ENCODE measurements at regions not wholly inside any gene's neighbourhood (a gene's known extent, or its start where the extent isn't known, plus 50 kb on each side); places are given as distances from the start of the nearest gene placed in this dataset.
"Not testable (repeated sequence)": the region's sequence is repeated elsewhere in the genome, so short reads cannot be mapped to it uniquely, and the experiment has no call there.

DNA sequence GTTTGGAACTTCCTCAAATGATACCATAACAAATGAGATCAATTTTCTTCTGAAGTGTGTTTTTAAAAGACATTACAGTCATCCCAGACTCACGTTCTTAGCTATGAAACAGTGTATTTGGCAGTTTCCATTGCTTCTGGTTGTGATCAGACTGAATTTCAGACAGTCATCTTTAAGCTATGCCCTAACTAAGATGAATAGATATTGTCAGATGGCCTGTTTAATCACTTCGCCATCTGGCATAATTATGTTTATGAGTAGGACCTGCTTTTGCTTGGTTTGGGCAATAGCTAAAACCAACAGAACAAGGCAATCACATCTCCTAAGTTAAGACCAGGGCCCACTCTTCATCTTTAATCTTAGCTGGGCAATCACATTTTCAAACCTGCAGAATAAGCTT, 313.1 kb downstream of the SV2B start:
- DNase-seq (ENCODE audit: insufficient read length, low spot score) (no peak), FAIRE-seq (no peak)

DNA sequence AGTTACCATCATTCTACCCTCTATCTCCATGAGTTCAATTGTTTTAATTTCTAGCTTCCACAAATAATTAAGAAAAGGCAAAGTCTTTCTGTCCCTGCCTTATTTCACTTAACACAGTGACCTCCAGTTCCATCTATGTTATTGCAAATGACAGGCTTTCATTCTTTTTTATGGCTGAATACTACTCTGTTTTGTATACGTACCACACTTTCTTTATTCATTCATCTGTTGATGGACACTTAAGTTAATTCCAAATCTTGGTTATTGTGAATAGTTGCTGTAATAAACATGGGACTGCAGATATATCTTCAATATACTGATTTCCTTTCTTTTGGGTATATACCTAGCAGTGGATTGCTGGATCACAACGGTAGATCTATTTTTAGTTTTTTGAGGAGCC, 314.1 kb downstream of the SV2B start:
- no peak for FAIRE-seq
- DNase-seq (ENCODE audit: insufficient read length, low spot score): no peak

DNA sequence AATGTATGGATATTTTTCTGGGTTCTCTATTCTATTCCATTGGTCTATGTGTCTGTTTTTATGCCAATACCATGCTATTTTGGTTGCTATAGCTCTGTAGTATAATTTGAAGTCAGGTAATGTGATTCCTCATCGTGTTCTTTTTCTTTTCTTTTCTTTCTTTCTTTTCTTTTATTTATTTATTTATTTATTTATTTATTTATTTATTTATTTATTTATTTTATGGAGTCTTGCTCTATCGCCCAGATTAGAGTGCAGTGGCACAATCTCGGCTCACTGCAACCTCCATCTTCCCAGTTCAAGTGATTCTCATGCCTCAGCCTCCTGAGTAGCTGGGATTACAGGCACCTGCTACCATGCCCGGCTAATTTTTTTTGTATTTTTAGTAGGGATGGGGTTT, 315.2 kb downstream of the SV2B start:
- not testable (repeated sequence) for DNase-seq (ENCODE audit: insufficient read length, low spot score); FAIRE-seq

DNA sequence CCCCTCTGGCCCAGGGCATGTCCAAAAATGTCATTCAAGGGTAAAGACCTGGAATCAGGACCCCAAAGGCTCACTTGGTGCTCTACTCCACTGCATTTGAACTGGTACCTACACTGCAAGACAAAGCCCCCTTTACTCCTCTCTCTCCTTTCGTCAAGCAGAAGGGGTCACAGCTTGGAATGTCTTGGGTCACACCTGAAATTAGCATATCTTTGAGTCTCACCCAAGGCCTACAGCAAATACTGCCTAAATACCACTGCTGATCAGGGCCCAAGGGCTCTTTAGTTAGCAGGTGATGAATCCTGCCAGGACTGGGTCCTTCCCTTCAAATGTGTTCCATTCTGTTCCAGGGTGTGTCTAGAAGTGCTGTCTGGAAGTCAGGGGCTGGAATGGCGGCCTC, 320.6 kb downstream of the SV2B start:
- FAIRE-seq (no peak), DNase-seq (ENCODE audit: insufficient read length, low spot score) (no peak)

DNA sequence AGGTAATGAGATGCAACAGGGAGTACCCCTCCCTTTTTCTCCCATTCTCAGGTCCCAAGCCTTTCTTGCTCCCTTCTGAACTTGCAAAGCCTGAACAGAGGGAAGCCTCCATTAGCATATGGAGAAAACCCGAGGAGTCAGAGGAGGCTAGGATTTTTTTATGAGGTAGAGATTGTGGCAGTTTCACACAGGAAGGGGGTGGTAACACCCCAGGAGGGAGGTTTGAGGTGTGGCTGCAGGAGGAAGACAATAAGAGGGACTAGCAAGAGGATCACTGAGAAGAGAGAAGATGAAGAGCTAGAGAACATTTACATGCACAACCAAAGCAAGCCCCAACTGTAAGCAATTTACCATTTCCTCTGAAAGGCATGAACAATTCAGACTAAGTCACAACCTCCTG, 322.7 kb downstream of the SV2B start:
- DNase-seq (ENCODE audit: insufficient read length, low spot score): no peak
- FAIRE-seq: no peak

- no peak for FAIRE-seq
- no peak for DNase-seq (ENCODE audit: insufficient read length, low spot score)
These were observed 323.9 kb downstream of the SV2B start for GRCh38 chr15:91424001-91424400.

DNA sequence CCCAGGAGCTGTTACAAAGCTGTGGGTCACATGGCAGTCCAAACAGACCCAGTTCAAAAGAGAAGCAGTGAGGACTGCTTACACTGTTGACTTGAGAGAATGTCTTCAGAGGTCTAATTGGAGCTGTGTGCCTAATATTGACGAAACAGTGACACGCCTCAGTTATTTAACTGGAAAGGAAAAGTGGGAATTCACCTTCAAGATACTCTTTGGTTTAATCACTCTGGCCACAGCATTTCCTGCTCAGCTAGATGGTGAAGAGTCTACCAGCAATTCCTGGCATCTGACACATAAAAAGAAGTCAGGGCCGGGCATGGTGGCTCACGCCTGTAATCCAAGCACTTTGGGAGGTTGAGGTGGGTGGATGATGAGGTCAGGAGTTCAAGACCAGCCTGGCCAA, 326.4 kb downstream of the SV2B start:
- FAIRE-seq (no peak), DNase-seq (ENCODE audit: insufficient read length, low spot score) (no peak)

GRCh38 chr15:91429973-91430372, 329.9 kb downstream of the SV2B start:
- DNase-seq (ENCODE audit: insufficient read length, low spot score): no peak
- FAIRE-seq: no peak

GRCh38 chr15:91431041-91431715, 331.1 kb downstream of the SV2B start:
- no peak for DNase-seq (ENCODE audit: insufficient read length, low spot score)
- FAIRE-seq: no peak

- no peak for FAIRE-seq
- DNase-seq (ENCODE audit: insufficient read length, low spot score): no peak
These were observed 335.1 kb downstream of the SV2B start for GRCh38 chr15:91435113-91435512.

DNA sequence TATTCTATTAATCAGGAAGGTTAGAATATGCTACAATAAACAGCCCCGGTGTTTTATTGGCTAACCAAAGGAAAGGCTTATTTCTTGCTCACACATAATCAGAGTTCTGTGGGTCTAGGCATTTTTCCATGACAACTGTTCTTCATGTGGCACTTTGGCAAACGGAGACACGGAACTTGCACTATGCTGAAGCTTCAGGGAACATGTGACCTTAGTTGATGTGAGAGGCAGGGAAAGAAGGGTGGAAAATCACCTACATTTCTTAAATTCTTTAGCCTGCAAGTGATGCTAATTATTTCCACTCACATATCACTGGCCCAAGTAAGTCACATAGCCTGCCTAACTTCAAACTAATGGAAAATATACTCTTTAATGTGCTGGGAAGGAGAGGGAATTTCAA, 344.6 kb downstream of the SV2B start:
- FAIRE-seq: no peak
- no peak for DNase-seq (ENCODE audit: insufficient read length, low spot score)

DNA sequence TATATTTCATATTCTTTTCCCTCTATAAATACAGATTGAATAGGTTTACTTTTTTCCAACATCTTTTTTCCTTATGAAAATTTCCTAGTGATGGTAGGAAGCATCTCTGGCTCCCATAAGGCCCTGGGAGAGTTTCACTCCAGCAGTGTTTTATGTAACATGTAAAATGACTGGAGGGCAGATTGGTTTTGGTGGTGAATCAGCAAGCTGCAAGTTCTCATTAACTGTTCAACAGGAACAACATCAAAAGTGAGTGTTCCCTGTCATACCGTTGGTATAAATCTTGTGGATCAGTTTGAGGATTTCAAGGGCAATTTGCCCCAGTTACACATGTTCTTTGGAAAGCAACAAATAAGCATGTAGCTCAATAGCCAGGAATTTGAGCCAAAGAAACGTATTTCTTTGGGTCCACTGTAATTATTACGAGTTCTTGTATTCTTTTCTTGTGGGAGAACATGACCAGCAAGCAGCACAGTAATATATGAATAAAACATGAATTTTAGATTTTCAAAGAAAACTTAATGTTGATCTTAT, 345.7 kb downstream of the SV2B start:
- FAIRE-seq (no peak), DNase-seq (ENCODE audit: insufficient read length, low spot score) (no peak)

DNA sequence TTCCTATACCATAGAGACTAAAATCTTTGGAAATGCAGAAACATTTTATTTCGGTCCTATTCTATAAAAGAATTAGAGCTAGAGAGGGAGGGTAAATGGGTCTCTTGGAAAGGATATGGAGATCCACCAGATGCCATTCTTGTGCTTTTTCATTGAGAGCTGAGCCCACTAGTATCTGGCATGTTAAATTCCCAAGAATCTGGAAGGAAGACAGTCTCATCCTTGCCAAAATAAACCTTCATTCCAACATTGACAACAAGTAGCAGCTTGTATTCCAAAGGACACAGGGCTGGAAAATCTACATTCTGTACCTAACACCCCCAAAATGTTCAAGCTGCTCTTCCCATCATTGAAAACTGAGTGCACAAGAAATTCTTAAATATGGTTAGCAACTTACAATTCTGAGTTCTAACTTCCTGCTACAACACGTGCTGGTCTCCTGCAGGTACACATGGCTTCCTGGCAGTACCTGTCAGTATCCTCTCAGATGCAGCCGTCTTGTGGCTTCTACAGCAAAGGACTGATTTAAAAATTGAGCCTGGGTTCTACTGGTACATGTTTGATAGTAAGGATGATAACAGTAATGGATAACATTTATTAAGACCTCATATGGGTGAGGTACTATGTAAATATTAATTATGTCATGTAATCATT, 348.1 kb downstream of the SV2B start:
- DNase-seq (ENCODE audit: insufficient read length, low spot score) (no peak), FAIRE-seq (no peak)

GRCh38 chr15:91453376-91453775, 353.3 kb downstream of the SV2B start:
- not testable (repeated sequence) for DNase-seq (ENCODE audit: insufficient read length, low spot score); FAIRE-seq

DNA sequence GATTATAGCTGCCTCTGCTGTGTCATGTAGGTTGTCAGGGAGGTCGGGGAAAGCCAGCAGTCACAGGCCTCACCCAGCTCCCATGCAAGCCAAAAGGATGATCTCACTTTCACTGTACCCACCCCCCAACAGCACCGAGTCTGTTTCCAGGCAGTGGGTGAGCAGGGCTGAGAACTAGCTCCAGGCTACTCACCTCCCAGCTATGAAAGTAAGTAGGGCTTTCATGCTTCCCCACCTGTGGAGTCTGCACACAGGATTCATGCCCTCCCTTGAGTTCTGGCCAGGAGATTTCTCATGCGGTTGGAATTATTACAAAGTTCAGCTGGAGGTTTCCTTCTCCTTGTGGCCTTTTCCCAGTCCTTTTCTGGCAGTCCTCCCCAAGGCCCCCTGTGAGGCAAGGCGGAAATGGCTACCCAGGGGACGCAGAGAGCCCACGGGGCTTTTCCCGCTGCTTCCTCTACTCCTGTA, 356.2 kb downstream of the SV2B start:
- FAIRE-seq: no peak
- DNase-seq (ENCODE audit: insufficient read length, low spot score): no peak

- FAIRE-seq (no peak), DNase-seq (ENCODE audit: insufficient read length, low spot score) (no peak)
These were observed 356.9 kb downstream of the SV2B start for GRCh38 chr15:91456921-91457320.

- FAIRE-seq: no peak
- DNase-seq (ENCODE audit: insufficient read length, low spot score): no peak
These were observed 361.3 kb downstream of the SV2B start for GRCh38 chr15:91461377-91461776.

- DNase-seq (ENCODE audit: insufficient read length, low spot score) (no peak), FAIRE-seq (no peak)
These were observed 365.0 kb downstream of the SV2B start for GRCh38 chr15:91465086-91465485.

DNA sequence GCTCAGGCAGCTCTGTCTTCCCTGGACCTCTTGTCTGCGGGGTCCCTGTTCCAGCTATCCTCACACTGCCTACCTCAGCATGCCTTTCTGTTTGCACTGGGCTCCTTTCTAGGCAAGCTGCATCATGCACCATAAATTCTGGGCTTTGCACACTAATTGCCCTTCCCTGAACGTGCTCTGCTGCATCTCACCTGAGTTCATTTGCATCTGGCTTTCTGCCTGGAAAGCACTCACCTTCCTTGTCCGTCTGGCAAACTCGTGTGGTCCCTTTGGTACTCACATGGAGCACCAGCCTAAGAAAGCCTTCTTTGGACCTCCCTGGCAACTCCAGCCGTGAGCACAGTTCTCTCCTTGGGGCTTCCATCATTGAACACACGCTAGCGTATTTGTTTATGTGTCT, 365.6 kb downstream of the SV2B start:
- no peak for DNase-seq (ENCODE audit: insufficient read length, low spot score)

GRCh38 chr15:91468871-91469580, 369.0 kb downstream of the SV2B start:
- DNase-seq (ENCODE audit: insufficient read length, low spot score) (no peak), FAIRE-seq (no peak)

More for the DNA sequence above, 365.6 kb downstream of the SV2B start:
- no peak for FAIRE-seq
